Forelimb muscle (tissue), 1 donor: ENCODE measurements at regions not wholly inside any gene's neighbourhood (a gene's known extent, or its start where the extent isn't known, plus 50 kb on each side); places are given as distances from the start of the nearest gene placed in this dataset.
"Not testable (repeated sequence)": the region's sequence is repeated elsewhere in the genome, so short reads cannot be mapped to it uniquely, and the experiment has no call there.

Experiments
- DNase-seq: peaks from one replicate; pipeline ENCODE4 v3.0.0-alpha.2; 2013; ENCODE audit warnings: low read depth

GRCh38 chr2:239727776-239728600 lies 297.2 kb downstream of the NDUFA10 start:
- no peak for DNase-seq

- DNase-seq = no peak
Observed at GRCh38 chr2:239727182-239727775, 297.9 kb downstream of the NDUFA10 start.

- no peak for DNase-seq
Observed at GRCh38 chr2:239726631-239727181, 298.4 kb downstream of the NDUFA10 start.

GRCh38 chr2:239726091-239726591 lies 299.0 kb downstream of the NDUFA10 start:
- no peak for DNase-seq

- no peak for DNase-seq
Observed at GRCh38 chr2:239725551-239725890, 299.6 kb downstream of the NDUFA10 start.

- DNase-seq = no peak
Observed at GRCh38 chr2:239724851-239725550, 300.1 kb downstream of the NDUFA10 start.

- DNase-seq = peak; percentile 38
Observed at GRCh38 chr2:239724194-239724849, 300.8 kb downstream of the NDUFA10 start.

GRCh38 chr2:239723486-239724193 lies 301.5 kb downstream of the NDUFA10 start:
- no peak for DNase-seq

GRCh38 chr2:239722760-239723470 lies 302.2 kb downstream of the NDUFA10 start:
- no peak for DNase-seq

GRCh38 chr2:239721991-239722759 lies 303.0 kb downstream of the NDUFA10 start:
- DNase-seq = no peak

- no peak for DNase-seq
Observed at GRCh38 chr2:239721531-239721930, 303.6 kb downstream of the NDUFA10 start.

- DNase-seq = no peak
Observed at GRCh38 chr2:239720361-239721360, 304.5 kb downstream of the NDUFA10 start.

- DNase-seq = no peak
Observed at GRCh38 chr2:239719791-239720360, 305.3 kb downstream of the NDUFA10 start.

GRCh38 chr2:239718991-239719390 lies 306.2 kb downstream of the NDUFA10 start:
- not testable (repeated sequence) for DNase-seq

- DNase-seq = no peak
Observed at GRCh38 chr2:239717706-239718105, 307.4 kb downstream of the NDUFA10 start.

- DNase-seq = no peak
Observed at GRCh38 chr2:239717319-239717675, 307.8 kb downstream of the NDUFA10 start.

GRCh38 chr2:239716536-239717318 lies 308.4 kb downstream of the NDUFA10 start:
- DNase-seq = peak; percentile 67
